ENCODE measurements at regions not wholly inside any gene's neighbourhood (a gene's known extent, or its start where the extent isn't known, plus 50 kb on each side); places are given as distances from the start of the nearest gene placed in this dataset.

DNA sequence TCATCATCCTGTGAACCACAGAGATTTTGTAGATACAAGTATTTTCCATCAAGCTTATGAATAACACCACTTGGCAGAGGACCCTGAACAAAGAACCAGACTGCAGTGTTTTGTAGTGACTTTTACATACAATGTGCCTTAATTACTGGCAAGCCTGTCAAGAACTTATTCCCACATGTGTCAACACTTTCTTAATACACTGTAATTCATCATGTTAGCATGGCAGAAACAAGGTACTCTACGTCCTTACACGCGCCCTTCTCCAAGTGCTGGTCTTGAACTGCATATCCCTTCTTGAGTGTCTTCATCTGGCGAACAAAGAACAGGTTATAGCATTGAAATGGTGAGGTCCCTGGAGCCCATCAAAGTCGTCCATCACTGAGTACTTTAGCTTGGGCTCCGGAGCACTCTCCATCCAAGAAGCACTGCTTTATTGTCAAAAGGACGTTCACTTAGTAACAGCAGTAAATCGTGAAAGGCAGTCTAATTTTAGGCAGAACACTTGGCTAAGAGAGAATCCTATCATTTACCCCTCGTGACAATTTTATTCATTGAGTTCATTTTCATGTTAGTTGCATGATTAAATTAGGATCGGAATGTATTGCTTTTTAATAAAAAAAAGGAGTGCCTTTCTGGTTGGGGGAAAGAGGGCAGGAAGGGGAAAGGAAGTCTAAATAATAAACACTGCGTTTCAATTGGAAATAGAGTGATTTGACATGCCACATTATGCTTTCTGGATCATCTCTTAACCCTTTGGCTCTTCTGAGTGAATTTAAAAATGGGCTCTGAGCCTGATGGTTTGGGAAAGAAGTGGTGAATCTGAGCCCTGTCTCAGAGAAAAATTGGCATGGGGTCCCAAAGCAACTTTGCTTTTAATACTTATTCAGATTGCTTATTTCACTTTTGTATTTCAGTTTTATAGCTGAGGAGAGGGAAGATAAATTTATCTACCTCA, 376.1 kb downstream of the DLEU7 start:
- TF ChIP-seq, protein P1, sequence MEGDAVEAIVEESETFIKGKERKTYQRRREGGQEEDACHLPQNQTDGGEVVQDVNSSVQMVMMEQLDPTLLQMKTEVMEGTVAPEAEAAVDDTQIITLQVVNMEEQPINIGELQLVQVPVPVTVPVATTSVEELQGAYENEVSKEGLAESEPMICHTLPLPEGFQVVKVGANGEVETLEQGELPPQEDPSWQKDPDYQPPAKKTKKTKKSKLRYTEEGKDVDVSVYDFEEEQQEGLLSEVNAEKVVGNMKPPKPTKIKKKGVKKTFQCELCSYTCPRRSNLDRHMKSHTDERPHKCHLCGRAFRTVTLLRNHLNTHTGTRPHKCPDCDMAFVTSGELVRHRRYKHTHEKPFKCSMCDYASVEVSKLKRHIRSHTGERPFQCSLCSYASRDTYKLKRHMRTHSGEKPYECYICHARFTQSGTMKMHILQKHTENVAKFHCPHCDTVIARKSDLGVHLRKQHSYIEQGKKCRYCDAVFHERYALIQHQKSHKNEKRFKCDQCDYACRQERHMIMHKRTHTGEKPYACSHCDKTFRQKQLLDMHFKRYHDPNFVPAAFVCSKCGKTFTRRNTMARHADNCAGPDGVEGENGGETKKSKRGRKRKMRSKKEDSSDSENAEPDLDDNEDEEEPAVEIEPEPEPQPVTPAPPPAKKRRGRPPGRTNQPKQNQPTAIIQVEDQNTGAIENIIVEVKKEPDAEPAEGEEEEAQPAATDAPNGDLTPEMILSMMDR (IDR thresholded peaks at IDR 0.05): no peak
- no peak for TF ChIP-seq POLR2A (IDR thresholded peaks at IDR 0.05)

All from lower leg skin (tissue), 3 donors.